SK-N-SH treated with all-trans-retinoic acid at 6 μM for 48 hours (cell line): ENCODE measurements at regions not wholly inside any gene's neighbourhood (a gene's known extent, or its start where the extent isn't known, plus 50 kb on each side); places are given as distances from the start of the nearest gene placed in this dataset.

Experiments used
- ATAC-seq: fragments of 200-7000 bp; cut with Tn5 transposase; 3 replicates; pipeline ENCODE4 v1.9.1; 2020; ENCODE audit warnings: mild to moderate bottlenecking, moderate library complexity
- ARNTL ChIP-seq: fragments of 450-650 bp; formaldehyde crosslinking; IDR thresholded peaks from 2 replicates; pipeline ENCODE4 v1.5.0; 2020; ENCODE audit warnings: low read depth, mild to moderate bottlenecking, moderate library complexity, borderline replicate concordance
- BACH2 ChIP-seq: fragments of 250-450 bp; sonication (Bioruptor Pico); IDR thresholded peaks from 2 replicates; pipeline ENCODE4 v1.9.0; 2021; ENCODE audit warnings: mild to moderate bottlenecking, borderline replicate concordance
- ESRRG ChIP-seq: fragments of 250-450 bp; sonication (Bioruptor Pico); IDR thresholded peaks from 2 replicates; pipeline ENCODE4 v1.6.1; 2021; ENCODE audit warnings: mild to moderate bottlenecking
- GLIS3 ChIP-seq: fragments of 250-450 bp; sonication (Bioruptor Pico); IDR thresholded peaks from 2 replicates; pipeline ENCODE4 v1.5.0; 2020; ENCODE audit warnings: mild to moderate bottlenecking, moderate library complexity
- ISL1 ChIP-seq: fragments of 250-450 bp; sonication (Bioruptor Pico); IDR thresholded peaks from 2 replicates; pipeline ENCODE4 v2.1.2; 2022; ENCODE audit warnings: mild to moderate bottlenecking, moderate library complexity
- OSR1 ChIP-seq: fragments of 250-450 bp; sonication (Bioruptor Pico); IDR thresholded peaks from 2 replicates; pipeline ENCODE4 v1.8.0; 2022; ENCODE audit warnings: moderate library complexity, mild to moderate bottlenecking, inconsistent platforms
- RARB ChIP-seq: fragments of 250-450 bp; sonication (Bioruptor Pico); IDR thresholded peaks from 2 replicates; pipeline ENCODE4 v1.8.0; 2021; ENCODE audit warnings: mild to moderate bottlenecking, moderate library complexity
- SNAI2 ChIP-seq: fragments of 250-450 bp; sonication (Bioruptor Pico); IDR thresholded peaks from 2 replicates; pipeline ENCODE4 v1.5.0; 2020; ENCODE audit warnings: mild to moderate bottlenecking, moderate library complexity
- TOX ChIP-seq: fragments of 250-450 bp; sonication (Bioruptor Pico); IDR thresholded peaks from 2 replicates; pipeline ENCODE4 v1.8.0; 2021; ENCODE audit warnings: mild to moderate bottlenecking, moderate library complexity, borderline replicate concordance
- ZC3H10 ChIP-seq: fragments of 250-450 bp; sonication (Bioruptor Pico); IDR thresholded peaks from 2 replicates; pipeline ENCODE4 v1.5.1; 2021; ENCODE audit warnings: mild to moderate bottlenecking, moderate library complexity
- ZFP30 ChIP-seq: fragments of 450-650 bp; formaldehyde crosslinking; IDR thresholded peaks from 2 replicates; pipeline ENCODE4 v1.5.0; 2022; ENCODE audit warnings: mild to moderate bottlenecking, moderate library complexity
- ZNF565 ChIP-seq: fragments of 450-650 bp; formaldehyde crosslinking; conservative IDR thresholded peaks from 2 replicates; pipeline ENCODE4 v1.5.0; 2020; ENCODE audit warnings: low read depth, mild to moderate bottlenecking, moderate library complexity
- TF ChIP-seq, protein P1 (sequence below): fragments of 250-450 bp; sonication (Bioruptor Pico); IDR thresholded peaks from 2 replicates; pipeline ENCODE4 v1.8.0; 2020; ENCODE audit warnings: mild to moderate bottlenecking, moderate library complexity, borderline replicate concordance
- TF ChIP-seq, protein P2 (sequence below): fragments of 250-450 bp; sonication (Bioruptor Pico); IDR thresholded peaks from 2 replicates; pipeline ENCODE4 v1.5.1; 2020; ENCODE audit warnings: low read depth, mild to moderate bottlenecking, moderate library complexity
- TF ChIP-seq, protein P3 (sequence below): fragments of 250-450 bp; sonication (Bioruptor Pico); IDR thresholded peaks from 2 replicates; pipeline ENCODE4 v1.5.1; 2021; ENCODE audit warnings: mild to moderate bottlenecking, moderate library complexity
- TF ChIP-seq, protein P4 (sequence below): fragments of 250-450 bp; sonication (Bioruptor Pico); IDR thresholded peaks from 2 replicates; pipeline ENCODE4 v1.8.0; 2021; ENCODE audit warnings: low read depth, mild to moderate bottlenecking, moderate library complexity, borderline replicate concordance
- TF ChIP-seq, protein P5 (sequence below): fragments of 250-450 bp; sonication (Bioruptor Pico); IDR thresholded peaks from 2 replicates; pipeline ENCODE4 v1.5.0; 2020; ENCODE audit warnings: mild to moderate bottlenecking, moderate library complexity

DNA sequence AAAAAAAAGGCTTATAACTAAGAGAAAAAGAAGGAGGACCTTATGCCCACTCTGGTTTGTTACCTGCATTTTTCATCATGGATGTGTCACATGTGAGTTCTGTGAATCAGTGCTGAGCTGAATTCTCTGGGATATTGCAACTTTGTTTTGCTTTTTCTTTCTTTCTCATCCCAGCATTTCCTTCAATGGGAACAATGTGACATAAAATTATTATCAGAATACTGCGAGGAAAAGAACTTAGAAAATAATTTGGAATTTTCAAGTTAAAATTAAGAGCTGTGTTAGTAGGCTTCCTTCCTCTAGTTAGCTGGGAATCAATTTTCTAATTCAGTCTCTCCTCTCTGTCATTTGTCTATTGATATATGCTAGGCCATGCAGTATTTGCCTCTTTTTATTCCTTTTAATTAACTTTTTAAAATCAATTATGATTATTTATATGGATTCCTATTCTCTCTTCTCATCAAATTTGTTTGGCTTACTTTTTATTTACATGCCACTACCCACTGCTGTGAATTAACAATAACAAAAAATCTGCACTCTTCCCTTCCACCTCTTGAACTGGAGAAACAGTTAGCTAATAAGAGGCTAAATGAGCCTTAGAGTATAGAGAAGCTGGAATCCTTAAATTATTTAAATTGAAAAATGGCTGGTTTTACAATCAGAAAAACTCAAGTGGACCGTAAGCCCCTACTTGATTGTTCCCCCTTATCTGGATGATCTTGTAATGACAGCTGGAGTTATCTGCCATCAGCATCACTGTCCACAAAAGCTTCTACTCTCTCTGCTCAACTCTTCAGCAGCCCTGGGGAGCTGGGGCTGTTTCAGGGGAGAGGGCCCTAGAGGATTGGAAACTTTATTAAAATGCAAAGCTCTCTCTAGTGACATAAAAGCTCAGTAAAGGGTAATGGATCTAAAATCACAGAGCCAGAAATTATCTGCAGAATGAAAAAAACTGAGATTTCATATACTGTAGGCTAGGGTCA, 95.3 kb upstream of the SOX2 start:
- no peak for TF ChIP-seq ZC3H10 (CRISPR knock-in tag)
- TF ChIP-seq ESRRG (CRISPR knock-in tag) = no peak
- no peak for ATAC-seq

DNA sequence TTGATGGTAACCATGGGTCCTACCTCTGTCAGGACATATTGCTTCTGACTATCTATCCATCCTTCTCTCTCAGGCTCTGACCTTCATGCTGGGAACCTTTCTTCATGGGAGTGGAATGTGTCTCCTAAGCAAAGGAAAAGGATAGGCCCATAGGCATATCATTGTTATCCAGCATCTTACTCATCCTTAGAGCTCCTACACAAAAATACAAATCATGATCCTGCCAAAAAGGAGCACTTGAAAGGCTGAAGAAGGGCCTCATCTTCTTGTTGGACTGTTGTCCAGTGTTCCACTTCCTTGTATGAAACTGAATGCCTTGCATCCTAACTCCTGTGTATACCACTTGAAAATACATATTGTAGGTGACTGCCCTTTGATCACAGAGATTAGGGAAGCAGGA, 96.1 kb upstream of the SOX2 start:
- ATAC-seq = no peak
- TF ChIP-seq, protein P1, sequence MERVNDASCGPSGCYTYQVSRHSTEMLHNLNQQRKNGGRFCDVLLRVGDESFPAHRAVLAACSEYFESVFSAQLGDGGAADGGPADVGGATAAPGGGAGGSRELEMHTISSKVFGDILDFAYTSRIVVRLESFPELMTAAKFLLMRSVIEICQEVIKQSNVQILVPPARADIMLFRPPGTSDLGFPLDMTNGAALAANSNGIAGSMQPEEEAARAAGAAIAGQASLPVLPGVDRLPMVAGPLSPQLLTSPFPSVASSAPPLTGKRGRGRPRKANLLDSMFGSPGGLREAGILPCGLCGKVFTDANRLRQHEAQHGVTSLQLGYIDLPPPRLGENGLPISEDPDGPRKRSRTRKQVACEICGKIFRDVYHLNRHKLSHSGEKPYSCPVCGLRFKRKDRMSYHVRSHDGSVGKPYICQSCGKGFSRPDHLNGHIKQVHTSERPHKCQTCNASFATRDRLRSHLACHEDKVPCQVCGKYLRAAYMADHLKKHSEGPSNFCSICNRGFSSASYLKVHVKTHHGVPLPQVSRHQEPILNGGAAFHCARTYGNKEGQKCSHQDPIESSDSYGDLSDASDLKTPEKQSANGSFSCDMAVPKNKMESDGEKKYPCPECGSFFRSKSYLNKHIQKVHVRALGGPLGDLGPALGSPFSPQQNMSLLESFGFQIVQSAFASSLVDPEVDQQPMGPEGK (CRISPR knock-in tag) = no peak
- TF ChIP-seq ZNF565 (no peak), ZFP30 (CRISPR knock-in tag) (no peak)
- TF ChIP-seq, protein P2, sequence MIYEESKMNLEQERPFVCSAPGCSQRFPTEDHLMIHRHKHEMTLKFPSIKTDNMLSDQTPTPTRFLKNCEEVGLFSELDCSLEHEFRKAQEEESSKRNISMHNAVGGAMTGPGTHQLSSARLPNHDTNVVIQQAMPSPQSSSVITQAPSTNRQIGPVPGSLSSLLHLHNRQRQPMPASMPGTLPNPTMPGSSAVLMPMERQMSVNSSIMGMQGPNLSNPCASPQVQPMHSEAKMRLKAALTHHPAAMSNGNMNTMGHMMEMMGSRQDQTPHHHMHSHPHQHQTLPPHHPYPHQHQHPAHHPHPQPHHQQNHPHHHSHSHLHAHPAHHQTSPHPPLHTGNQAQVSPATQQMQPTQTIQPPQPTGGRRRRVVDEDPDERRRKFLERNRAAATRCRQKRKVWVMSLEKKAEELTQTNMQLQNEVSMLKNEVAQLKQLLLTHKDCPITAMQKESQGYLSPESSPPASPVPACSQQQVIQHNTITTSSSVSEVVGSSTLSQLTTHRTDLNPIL (CRISPR knock-in tag) = no peak

DNA sequence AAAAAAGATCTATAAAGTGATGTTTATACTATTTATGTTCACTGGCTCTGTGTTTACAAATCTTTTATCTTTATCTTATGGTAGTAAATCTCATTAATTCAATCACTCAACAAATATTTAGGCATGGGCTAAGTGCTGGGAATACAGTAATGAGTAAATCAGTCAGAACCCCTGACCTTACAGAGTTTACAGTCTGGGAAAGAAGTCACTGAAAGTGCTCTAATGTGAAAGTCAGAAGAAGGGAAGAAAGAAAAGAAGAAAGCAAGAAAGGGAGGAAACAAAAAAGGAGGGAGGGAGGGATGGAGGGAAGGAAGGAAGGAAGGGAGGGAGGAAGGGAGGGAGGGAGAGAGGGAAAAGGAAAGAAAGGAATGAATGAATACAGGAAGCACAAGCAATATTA, 96.8 kb upstream of the SOX2 start:
- ATAC-seq = no peak
- TF ChIP-seq, protein P2 (CRISPR knock-in tag) = no peak
- TF ChIP-seq, protein P1 (CRISPR knock-in tag) = no peak
- TF ChIP-seq, protein P3, sequence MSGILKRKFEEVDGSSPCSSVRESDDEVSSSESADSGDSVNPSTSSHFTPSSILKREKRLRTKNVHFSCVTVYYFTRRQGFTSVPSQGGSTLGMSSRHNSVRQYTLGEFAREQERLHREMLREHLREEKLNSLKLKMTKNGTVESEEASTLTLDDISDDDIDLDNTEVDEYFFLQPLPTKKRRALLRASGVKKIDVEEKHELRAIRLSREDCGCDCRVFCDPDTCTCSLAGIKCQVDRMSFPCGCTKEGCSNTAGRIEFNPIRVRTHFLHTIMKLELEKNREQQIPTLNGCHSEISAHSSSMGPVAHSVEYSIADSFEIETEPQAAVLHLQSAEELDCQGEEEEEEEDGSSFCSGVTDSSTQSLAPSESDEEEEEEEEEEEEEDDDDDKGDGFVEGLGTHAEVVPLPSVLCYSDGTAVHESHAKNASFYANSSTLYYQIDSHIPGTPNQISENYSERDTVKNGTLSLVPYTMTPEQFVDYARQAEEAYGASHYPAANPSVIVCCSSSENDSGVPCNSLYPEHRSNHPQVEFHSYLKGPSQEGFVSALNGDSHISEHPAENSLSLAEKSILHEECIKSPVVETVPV (CRISPR knock-in tag) = no peak
- TF ChIP-seq, protein P4, sequence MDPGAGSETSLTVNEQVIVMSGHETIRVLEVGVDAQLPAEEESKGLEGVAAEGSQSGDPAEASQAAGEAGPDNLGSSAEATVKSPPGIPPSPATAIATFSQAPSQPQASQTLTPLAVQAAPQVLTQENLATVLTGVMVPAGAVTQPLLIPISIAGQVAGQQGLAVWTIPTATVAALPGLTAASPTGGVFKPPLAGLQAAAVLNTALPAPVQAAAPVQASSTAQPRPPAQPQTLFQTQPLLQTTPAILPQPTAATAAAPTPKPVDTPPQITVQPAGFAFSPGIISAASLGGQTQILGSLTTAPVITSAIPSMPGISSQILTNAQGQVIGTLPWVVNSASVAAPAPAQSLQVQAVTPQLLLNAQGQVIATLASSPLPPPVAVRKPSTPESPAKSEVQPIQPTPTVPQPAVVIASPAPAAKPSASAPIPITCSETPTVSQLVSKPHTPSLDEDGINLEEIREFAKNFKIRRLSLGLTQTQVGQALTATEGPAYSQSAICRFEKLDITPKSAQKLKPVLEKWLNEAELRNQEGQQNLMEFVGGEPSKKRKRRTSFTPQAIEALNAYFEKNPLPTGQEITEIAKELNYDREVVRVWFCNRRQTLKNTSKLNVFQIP (CRISPR knock-in tag) = no peak
- no peak for TF ChIP-seq TOX (CRISPR knock-in tag)
- TF ChIP-seq ARNTL = no peak
- TF ChIP-seq ZNF565 = no peak
- TF ChIP-seq, all 23 proteins: peak for 0

DNA sequence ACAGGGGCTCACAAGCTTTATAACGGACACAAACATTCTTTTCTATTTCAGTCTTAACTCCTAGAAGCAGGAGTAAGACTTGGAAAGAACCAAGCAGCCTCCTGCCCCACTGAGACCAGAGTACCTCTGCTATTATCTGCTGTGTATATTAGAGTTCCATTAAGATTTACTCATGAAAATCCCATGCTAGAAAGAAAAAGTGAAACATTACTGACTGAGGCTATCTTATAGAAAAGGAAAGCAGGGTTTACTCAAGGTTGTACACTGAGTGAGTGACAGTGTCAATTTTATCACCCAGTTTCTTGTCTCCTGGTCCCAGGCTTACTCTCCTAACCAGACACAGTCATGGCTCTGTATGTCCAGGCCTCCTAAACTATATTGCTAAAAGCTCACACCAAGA, 97.9 kb upstream of the SOX2 start:
- TF ChIP-seq, protein P2 (CRISPR knock-in tag) = no peak
- TF ChIP-seq ISL1 (no peak), RARB (CRISPR knock-in tag) (no peak), BACH2 (CRISPR knock-in tag) (no peak), ZFP30 (CRISPR knock-in tag) (no peak), GLIS3 (CRISPR knock-in tag) (no peak), SNAI2 (no peak), ARNTL (no peak), OSR1 (CRISPR knock-in tag) (no peak)
- TF ChIP-seq, protein P5, sequence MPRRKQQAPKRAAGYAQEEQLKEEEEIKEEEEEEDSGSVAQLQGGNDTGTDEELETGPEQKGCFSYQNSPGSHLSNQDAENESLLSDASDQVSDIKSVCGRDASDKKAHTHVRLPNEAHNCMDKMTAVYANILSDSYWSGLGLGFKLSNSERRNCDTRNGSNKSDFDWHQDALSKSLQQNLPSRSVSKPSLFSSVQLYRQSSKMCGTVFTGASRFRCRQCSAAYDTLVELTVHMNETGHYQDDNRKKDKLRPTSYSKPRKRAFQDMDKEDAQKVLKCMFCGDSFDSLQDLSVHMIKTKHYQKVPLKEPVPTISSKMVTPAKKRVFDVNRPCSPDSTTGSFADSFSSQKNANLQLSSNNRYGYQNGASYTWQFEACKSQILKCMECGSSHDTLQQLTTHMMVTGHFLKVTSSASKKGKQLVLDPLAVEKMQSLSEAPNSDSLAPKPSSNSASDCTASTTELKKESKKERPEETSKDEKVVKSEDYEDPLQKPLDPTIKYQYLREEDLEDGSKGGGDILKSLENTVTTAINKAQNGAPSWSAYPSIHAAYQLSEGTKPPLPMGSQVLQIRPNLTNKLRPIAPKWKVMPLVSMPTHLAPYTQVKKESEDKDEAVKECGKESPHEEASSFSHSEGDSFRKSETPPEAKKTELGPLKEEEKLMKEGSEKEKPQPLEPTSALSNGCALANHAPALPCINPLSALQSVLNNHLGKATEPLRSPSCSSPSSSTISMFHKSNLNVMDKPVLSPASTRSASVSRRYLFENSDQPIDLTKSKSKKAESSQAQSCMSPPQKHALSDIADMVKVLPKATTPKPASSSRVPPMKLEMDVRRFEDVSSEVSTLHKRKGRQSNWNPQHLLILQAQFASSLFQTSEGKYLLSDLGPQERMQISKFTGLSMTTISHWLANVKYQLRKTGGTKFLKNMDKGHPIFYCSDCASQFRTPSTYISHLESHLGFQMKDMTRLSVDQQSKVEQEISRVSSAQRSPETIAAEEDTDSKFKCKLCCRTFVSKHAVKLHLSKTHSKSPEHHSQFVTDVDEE = no peak
- TF ChIP-seq, protein P3 (CRISPR knock-in tag) = no peak
- TF ChIP-seq, all 23 proteins: peak for 0
- ATAC-seq = no peak
